WERI-Rb-1 (cell line): ENCODE measurements at regions not wholly inside any gene's neighbourhood (a gene's known extent, or its start where the extent isn't known, plus 50 kb on each side); places are given as distances from the start of the nearest gene placed in this dataset.

ENCODE experiments used
- DNase-seq: peaks from one replicate; pipeline ENCODE4 v3.0.0-alpha.2; 2020
- H3K27ac ChIP-seq: fragments of 250-450 bp; sonication (Bioruptor Pico); 2 replicates; pipeline ENCODE4 v1.5.1; 2020; ENCODE audit warnings: mild to moderate bottlenecking, moderate library complexity
- H3K27me3 ChIP-seq: fragments of 250-450 bp; sonication (Bioruptor Pico); 2 replicates; pipeline ENCODE4 v1.5.1; 2021; ENCODE audit warnings: mild to moderate bottlenecking, low read depth, moderate library complexity; ENCODE audit not compliant: insufficient read depth, severe bottlenecking
- H3K36me3 ChIP-seq: fragments of 250-450 bp; sonication (Bioruptor Pico); 2 replicates; pipeline ENCODE4 v1.5.1; 2020; ENCODE audit warnings: mild to moderate bottlenecking, moderate library complexity
- H3K4me3 ChIP-seq: 2 replicates; pipeline ENCODE4 v1.5.1; 2011; ENCODE audit warnings: low read depth, mild to moderate bottlenecking, control low read depth, low read length
- H3K9me3 ChIP-seq: fragments of 250-450 bp; sonication (Bioruptor Pico); 2 replicates; pipeline ENCODE4 v1.5.1; 2021; ENCODE audit warnings: mild to moderate bottlenecking, moderate library complexity; ENCODE audit not compliant: severe bottlenecking
- CTCF ChIP-seq: IDR thresholded peaks from 2 replicates; pipeline ENCODE4 v1.5.1; 2011; ENCODE audit warnings: low read depth, mild to moderate bottlenecking, control low read depth, inconsistent platforms, low read length

GRCh38 chr10:23955456-23956225 is 253.3 kb upstream of the KIAA1217 start:
- no peak overlapping the region for H3K27ac ChIP-seq
- no peak overlapping the region for H3K4me3 ChIP-seq
- H3K9me3 ChIP-seq: no peaks in the 10 kb centered on the region
- no peaks in the 10 kb centered on the region for H3K36me3 ChIP-seq
- DNase-seq: no peak
- TF ChIP-seq CTCF: no peak
- no peaks in the 10 kb centered on the region for H3K27me3 ChIP-seq

DNA sequence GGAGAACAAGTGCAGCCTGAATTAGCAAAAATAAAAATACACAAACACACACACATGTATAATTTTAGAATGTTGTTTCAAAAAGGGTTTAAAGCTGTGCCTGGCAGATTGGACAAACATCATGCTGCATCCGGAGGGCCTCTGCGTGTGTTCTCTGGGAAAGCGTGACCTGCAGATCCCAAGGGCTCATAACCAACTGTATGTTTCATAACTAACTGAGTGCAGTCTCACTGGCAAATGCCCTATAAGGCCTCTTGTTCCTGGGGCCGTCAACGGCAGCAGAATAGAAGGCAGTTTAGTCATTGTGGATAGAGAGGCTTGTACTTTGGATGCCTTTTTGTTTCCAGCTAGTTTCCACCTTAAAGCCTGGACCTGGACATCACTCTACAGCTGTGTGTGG is 243.8 kb upstream of the KIAA1217 start:
- Histone ChIP-seq H3K27me3 (no peaks in the 10 kb centered on the region), H3K27ac (no peak overlapping the region), H3K36me3 (no peaks in the 10 kb centered on the region), H3K9me3 (no peaks in the 10 kb centered on the region), H3K4me3 (no peak overlapping the region)
- DNase-seq: no peak
- TF ChIP-seq CTCF: no peak

GRCh38 chr10:23965880-23966279 is 243.1 kb upstream of the KIAA1217 start:
- H3K36me3 ChIP-seq: no peaks in the 10 kb centered on the region
- H3K27ac ChIP-seq: no peak overlapping the region
- H3K27me3 ChIP-seq: no peaks in the 10 kb centered on the region
- H3K9me3 ChIP-seq: no peaks in the 10 kb centered on the region
- no peak overlapping the region for H3K4me3 ChIP-seq
- no peak for TF ChIP-seq CTCF
- no peak for DNase-seq

GRCh38 chr10:23966504-23967051 is 242.4 kb upstream of the KIAA1217 start:
- H3K4me3 ChIP-seq: no peak overlapping the region
- TF ChIP-seq CTCF: no peak
- no peaks in the 10 kb centered on the region for H3K9me3 ChIP-seq
- DNase-seq: no peak
- H3K36me3 ChIP-seq: no peaks in the 10 kb centered on the region
- no peaks in the 10 kb centered on the region for H3K27me3 ChIP-seq
- no peak overlapping the region for H3K27ac ChIP-seq

DNA sequence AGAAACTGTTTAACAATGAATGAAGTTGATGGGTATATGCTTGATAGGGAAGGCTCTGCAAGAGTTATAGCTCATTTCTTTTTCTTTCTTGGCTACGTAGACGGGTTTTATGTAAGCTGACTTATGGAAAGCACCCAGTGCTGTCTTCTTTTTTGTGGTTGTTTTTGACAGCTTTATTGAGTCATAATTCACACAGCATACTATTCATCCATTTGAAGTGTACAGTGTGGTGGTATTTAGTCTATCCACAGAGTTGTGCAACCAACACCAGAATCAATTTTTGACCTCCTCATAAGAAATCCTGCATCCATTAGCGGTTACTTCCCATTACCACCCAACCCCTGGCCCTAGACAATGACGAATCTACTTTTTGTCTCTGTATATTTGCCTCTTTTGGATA is 240.6 kb upstream of the KIAA1217 start:
- Histone ChIP-seq H3K27me3 (no peaks in the 10 kb centered on the region), H3K9me3 (no peaks in the 10 kb centered on the region), H3K27ac (no peak overlapping the region), H3K36me3 (no peaks in the 10 kb centered on the region), H3K4me3 (no peak overlapping the region)
- DNase-seq: no peak
- no peak for TF ChIP-seq CTCF
